ENCODE measurements at regions not wholly inside any gene's neighbourhood (a gene's known extent, or its start where the extent isn't known, plus 50 kb on each side); places are given as distances from the start of the nearest gene placed in this dataset.

GRCh38 chr11:96465512-96465911 lies 75.7 kb downstream of the JRKL start:
- no peaks in the 10 kb centered on the region for H3K36me3 ChIP-seq (ENCODE audit: insufficient read depth)
- H4K20me1 ChIP-seq (replicated peaks; ENCODE audit: insufficient read depth): no peaks in the 10 kb centered on the region
- ATAC-seq: no peak
- no peaks in the 10 kb centered on the region for H3K79me2 ChIP-seq (replicated peaks; ENCODE audit: insufficient read depth)
- H3K4me2 ChIP-seq: no peak overlapping the region
- Mint-ChIP-seq H3K27me3 (ENCODE audit: insufficient read depth, low read depth, poor library complexity) (peaks cover 2% of the 10 kb centered on the region), H3K4me3 (no peak overlapping the region), H3K27ac (no peak overlapping the region), H3K4me1 (peaks cover 18% of the 10 kb centered on the region), H3K36me3 (ENCODE audit: low read depth) (no peaks in the 10 kb centered on the region), H3K9me3 (no peaks in the 10 kb centered on the region; the same call in 2 of the 3 replicates)
- H3K4me3 ChIP-seq: no peak overlapping the region
- peaks cover 16% of the 10 kb centered on the region for H3K4me1 ChIP-seq (ENCODE audit: insufficient read depth)
- no peaks in the 10 kb centered on the region for H3K27me3 ChIP-seq (ENCODE audit: insufficient read depth)
- TF ChIP-seq JUNB (IDR thresholded peaks at IDR 0.05; ENCODE audit: unreplicated experiment) (no peak), CTCF (conservative IDR thresholded peaks at IDR 0.05; ENCODE audit: low read depth in 2 of 2) (no peak), REST (IDR thresholded peaks at IDR 0.05; ENCODE audit: unreplicated experiment) (no peak), CREB1 (CRISPR knock-in tag; IDR thresholded peaks at IDR 0.05; ENCODE audit: low read depth) (no peak), NANOG (IDR thresholded peaks at IDR 0.05; ENCODE audit: borderline replicate concordance) (no peak), ZNF331 (CRISPR knock-in tag; IDR thresholded peaks at IDR 0.05; ENCODE audit: low read depth) (no peak), EZH2phosphoT487 (IDR thresholded peaks at IDR 0.05; ENCODE audit: unreplicated experiment) (no peak), ZNF462 (CRISPR knock-in tag; IDR thresholded peaks at IDR 0.05) (no peak), ZNF114 (CRISPR knock-in tag; IDR thresholded peaks at IDR 0.05) (no peak), EZH2 (IDR thresholded peaks at IDR 0.05; ENCODE audit: low read depth, unreplicated experiment) (no peak), STAT1 (IDR thresholded peaks at IDR 0.05; ENCODE audit: unreplicated experiment) (no peak), ETS1 (IDR thresholded peaks at IDR 0.05) (no peak), POLR2AphosphoS5 (IDR thresholded peaks at IDR 0.05; ENCODE audit: low read depth) (no peak)
- no peaks in the 10 kb centered on the region for H3F3A ChIP-seq (replicated peaks; ENCODE audit: low read depth)
- H3K27ac ChIP-seq (ENCODE audit: low read depth): no peak overlapping the region
- DNase-seq (ENCODE audit: low spot score): no peak
- H3K9me2 ChIP-seq (ENCODE audit: insufficient read depth): no peaks in the 10 kb centered on the region
- no peak overlapping the region for H2AFZ ChIP-seq

Measured in GM23338 (cell line).